ENCODE measurements at regions not wholly inside any gene's neighbourhood (a gene's known extent, or its start where the extent isn't known, plus 50 kb on each side); places are given as distances from the start of the nearest gene placed in this dataset.

DNA sequence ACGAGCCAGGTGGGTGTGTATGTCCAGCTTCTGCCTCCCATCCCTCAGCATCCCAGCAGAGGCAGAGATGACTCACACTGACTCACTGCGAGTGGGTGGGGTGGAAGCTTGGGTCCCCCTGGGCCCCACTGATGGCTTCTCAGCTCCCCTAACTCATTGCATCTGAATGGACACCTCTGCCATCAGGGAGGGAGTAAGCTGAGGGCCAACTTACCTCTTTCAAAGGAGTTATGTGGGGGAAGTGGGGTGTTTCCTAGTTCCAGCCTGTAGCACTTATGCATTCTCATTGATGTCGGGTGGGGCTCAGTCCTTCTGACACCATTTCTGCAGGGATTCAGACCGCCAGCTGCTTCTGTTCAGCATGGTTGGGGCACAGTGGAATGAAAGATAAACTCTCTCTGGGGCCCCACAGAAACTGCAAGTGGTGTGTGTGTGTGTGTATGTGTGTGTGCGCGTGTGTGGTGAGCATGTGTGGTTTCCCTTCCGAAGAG, 1425.8 kb downstream of the TBC1D22A start:
- Histone ChIP-seq H3K4me1 (ENCODE audit: insufficient read depth, low read length) (no peaks in the 10 kb centered on the region), H3K4me2 (ENCODE audit: low read depth, low read length) (no peak overlapping the region), H3K9me3 (ENCODE audit: low read length) (peaks cover 5% of the 10 kb centered on the region; the same call in 1 of the 2 replicates), H3K27ac (ENCODE audit: extremely low read length, insufficient read depth, low read length) (no peak overlapping the region), H3K27me3 (ENCODE audit: control insufficient read depth in 1 of 2, insufficient read depth in 2 of 2, low read length in 2 of 2) (no peaks in the 10 kb centered on the region; a peak in 2 of 5 replicates), H4K20me1 (ENCODE audit: insufficient read depth, low read length) (no peaks in the 10 kb centered on the region), H3K36me3 (replicated peaks in 1 of 2; ENCODE audit: control insufficient read depth in 1 of 2, insufficient read depth in 2 of 2, low read length in 2 of 2) (no peaks in the 10 kb centered on the region), H2AFZ (ENCODE audit: low read length) (no peak overlapping the region), H3K79me2 (ENCODE audit: insufficient read depth, low read length) (no peaks in the 10 kb centered on the region), H3K4me3 (replicated peaks in 1 of 3; ENCODE audit: insufficient read depth in 1 of 3, low read depth in 2 of 3, low read length in 3 of 3) (no peak overlapping the region), H3K9ac (ENCODE audit: insufficient read depth, low read depth, low read length) (no peak overlapping the region)
- no TSS peak for BruUV-seq (replicated peaks)
- WGBS (ENCODE audit: low lambda C conversion rate) = 53% methylated on average over 6 of the region's 7 CpGs
- ChIA-PET CTCF (ENCODE audit: low intra/inter-chr PET ratio, low total read pairs) (no interaction called here), POLR2A (no interaction called here)
- DNase-seq (ENCODE audit: low spot score) (no peak), FAIRE-seq (no peak), ATAC-seq (no peak)
- intact Hi-C loops (cut with micrococcal nuclease; ENCODE audit: unreplicated experiment) (no loop called here), in situ Hi-C loops (cut with HindIII; ENCODE audit: extremely low pct_ligation_motif_present, low pct_unique_long_range_greater_than_20kb) (no loop called here)
- TF ChIP-seq SMAD3 (CRISPR knock-in tag; IDR thresholded peaks at IDR 0.05) (no peak), FOSL2 (CRISPR knock-in tag; IDR thresholded peaks at IDR 0.05) (peak; percentile 40; the same call in 1 of the 2 replicates), SP5 (CRISPR knock-in tag; IDR thresholded peaks at IDR 0.05; ENCODE audit: borderline replicate concordance, low read depth) (no peak)

DNA sequence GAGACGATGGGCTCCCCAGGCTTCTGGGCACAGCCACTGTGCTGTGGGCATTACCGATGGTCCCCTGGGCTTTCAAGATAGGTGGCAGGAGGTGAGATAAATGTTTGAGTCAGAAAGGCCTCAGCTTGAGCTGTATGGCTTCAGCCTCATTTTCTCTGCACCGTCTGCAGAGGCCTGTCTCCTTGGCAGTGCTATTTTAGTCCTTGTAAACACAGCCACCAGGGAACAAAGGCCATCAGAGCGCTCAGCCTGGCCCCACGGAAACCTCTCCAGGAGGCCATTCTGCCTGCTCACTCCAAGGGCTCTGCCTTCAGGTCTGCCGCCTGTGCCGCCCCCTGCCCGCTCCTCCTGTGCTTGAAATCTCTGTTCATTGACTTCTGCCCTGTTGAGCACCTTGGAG, 1424.9 kb downstream of the TBC1D22A start:
- no peak overlapping the region for H3K4me2 ChIP-seq (ENCODE audit: low read depth, low read length)
- H2AFZ ChIP-seq (ENCODE audit: low read length) = no peak overlapping the region
- no CpG with 5 or more reads among the region's 8 CpGs for WGBS (ENCODE audit: low lambda C conversion rate)
- TF ChIP-seq ZNF17 (CRISPR knock-in tag; IDR thresholded peaks at IDR 0.05) (no peak), TARDBP (CRISPR knock-in tag; IDR thresholded peaks at IDR 0.05) (no peak), ZKSCAN8 (CRISPR knock-in tag; IDR thresholded peaks at IDR 0.05; ENCODE audit: borderline replicate concordance) (no peak)
- TF ChIP-seq, protein P1, sequence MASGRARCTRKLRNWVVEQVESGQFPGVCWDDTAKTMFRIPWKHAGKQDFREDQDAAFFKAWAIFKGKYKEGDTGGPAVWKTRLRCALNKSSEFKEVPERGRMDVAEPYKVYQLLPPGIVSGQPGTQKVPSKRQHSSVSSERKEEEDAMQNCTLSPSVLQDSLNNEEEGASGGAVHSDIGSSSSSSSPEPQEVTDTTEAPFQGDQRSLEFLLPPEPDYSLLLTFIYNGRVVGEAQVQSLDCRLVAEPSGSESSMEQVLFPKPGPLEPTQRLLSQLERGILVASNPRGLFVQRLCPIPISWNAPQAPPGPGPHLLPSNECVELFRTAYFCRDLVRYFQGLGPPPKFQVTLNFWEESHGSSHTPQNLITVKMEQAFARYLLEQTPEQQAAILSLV (CRISPR knock-in tag; IDR thresholded peaks at IDR 0.05; ENCODE audit: borderline replicate concordance) = no peak
- H3K4me3 ChIP-seq (replicated peaks in 1 of 3; ENCODE audit: insufficient read depth in 1 of 3, low read depth in 2 of 3, low read length in 3 of 3) = no peak overlapping the region
- no peak overlapping the region for H3K9ac ChIP-seq (ENCODE audit: insufficient read depth, low read depth, low read length)
- ChIA-PET POLR2A (no interaction called here), CTCF (ENCODE audit: low intra/inter-chr PET ratio, low total read pairs) (no interaction called here)
- no TSS peak for BruUV-seq (replicated peaks)
- no peaks in the 10 kb centered on the region for H3K4me1 ChIP-seq (ENCODE audit: insufficient read depth, low read length)
- in situ Hi-C loops (cut with HindIII; ENCODE audit: extremely low pct_ligation_motif_present, low pct_unique_long_range_greater_than_20kb) (no loop called here), intact Hi-C loops (cut with micrococcal nuclease; ENCODE audit: unreplicated experiment) (no loop called here)
- no peak overlapping the region for H3K27ac ChIP-seq (ENCODE audit: extremely low read length, insufficient read depth, low read length)
- no peak for FAIRE-seq
- H3K79me2 ChIP-seq (ENCODE audit: insufficient read depth, low read length) = no peaks in the 10 kb centered on the region
- peaks cover 0 to under 1% of the 10 kb centered on the region in 2 experiments; a peak in 3 of 5 replicates for H3K27me3 ChIP-seq (ENCODE audit: control insufficient read depth in 1 of 2, insufficient read depth in 2 of 2, low read length in 2 of 2)
- H3K9me3 ChIP-seq (ENCODE audit: low read length) = peaks cover 5% of the 10 kb centered on the region; the same call in 1 of the 2 replicates
- no peaks in the 10 kb centered on the region for H3K36me3 ChIP-seq (replicated peaks in 1 of 2; ENCODE audit: control insufficient read depth in 1 of 2, insufficient read depth in 2 of 2, low read length in 2 of 2)
- no peaks in the 10 kb centered on the region for H4K20me1 ChIP-seq (ENCODE audit: insufficient read depth, low read length)
- DNase-seq (ENCODE audit: low spot score) = no peak
- ATAC-seq = peak; percentile 28; the same call in 1 of the 3 replicates

Data from HepG2 (cell line).